IMR-90 (cell line): ENCODE measurements at regions not wholly inside any gene's neighbourhood (a gene's known extent, or its start where the extent isn't known, plus 50 kb on each side); places are given as distances from the start of the nearest gene placed in this dataset.

Experiments
- ATAC-seq: fragments of 200-7000 bp; cut with Tn5 transposase; 2 replicates; pipeline ENCODE4 v1.9.1; 2020; ENCODE audit warnings: low read depth, mild to moderate bottlenecking, moderate library complexity
- BruUV-seq: library from RNA; stranded (reverse); fragments of 400-500 nt; replicated peaks from 2 replicates; lab custom pipeline; 2021; lab: Mats Ljungman, UMichigan
- CTCF ChIA-PET: fragments of 300-600 bp; formaldehyde crosslinking; extraction: SDS; loops from one replicate; lab custom pipeline; 2021; ENCODE audit warnings: antibody characterized with exemption; lab: Yijun Ruan, JAX
- POLR2A ChIA-PET: fragments of 300-600 bp; sonication (Branson Sonifier 250); formaldehyde crosslinking; loops from one replicate; lab custom pipeline; 2022; ENCODE audit warnings: antibody characterized with exemption; ENCODE audit not compliant: unreplicated experiment; lab: Charles Lee
- DNase-seq: peaks from one replicate; pipeline ENCODE4 v3.0.0; 2013
- H2AFZ ChIP-seq: replicated peaks from 2 replicates; pipeline ENCODE3; 2013; ENCODE audit warnings: low read length, mild to moderate bottlenecking; ENCODE audit not compliant: poor library complexity
- H2AK5ac ChIP-seq: 2 replicates; pipeline ENCODE4 v1.6.1; 2013; ENCODE audit warnings: low read depth, low read length, inconsistent platforms
- H2AK9ac ChIP-seq: replicated peaks from 2 replicates; pipeline ENCODE3; 2013; ENCODE audit warnings: mild to moderate bottlenecking, low read depth, low read length, moderate library complexity; ENCODE audit not compliant: poor library complexity
- H2BK120ac ChIP-seq: 2 replicates; pipeline ENCODE4 v1.6.1; 2013; ENCODE audit warnings: low read depth, low read length, inconsistent platforms
- H2BK15ac ChIP-seq: 3 replicates; pipeline ENCODE4 v1.6.1; 2013; ENCODE audit warnings: low read depth, low read length, inconsistent platforms
- H2BK20ac ChIP-seq: 2 replicates; pipeline ENCODE4 v1.6.1; 2013; ENCODE audit warnings: low read depth, mild to moderate bottlenecking, inconsistent platforms, low read length, moderate library complexity
- H2BK5ac ChIP-seq: 2 replicates; pipeline ENCODE4 v1.6.1; 2013; ENCODE audit warnings: mild to moderate bottlenecking, low read depth, low read length, inconsistent platforms; ENCODE audit not compliant: poor library complexity, severe bottlenecking
- H3K14ac ChIP-seq: replicated peaks from 2 replicates; pipeline ENCODE4 v1.6.1; 2013; ENCODE audit warnings: low read depth, low read length, inconsistent platforms
- H3K18ac ChIP-seq: 2 replicates; pipeline ENCODE4 v1.6.1; 2013; ENCODE audit warnings: low read depth, low read length, control low read depth
- H3K23ac ChIP-seq: 2 replicates; pipeline ENCODE4 v1.6.1; 2013; ENCODE audit warnings: low read depth, low read length, inconsistent platforms
- H3K27ac ChIP-seq: 2 replicates; pipeline ENCODE4 v1.5.1; 2013; ENCODE audit warnings: mild to moderate bottlenecking, control low read depth, low read length; ENCODE audit not compliant: insufficient read depth
- H3K27me3 ChIP-seq: 2 replicates; pipeline ENCODE4 v1.6.1; 2013; ENCODE audit warnings: low read length; ENCODE audit not compliant: control insufficient read depth, insufficient read depth
- H3K36me3 ChIP-seq: 2 replicates; pipeline ENCODE4 v1.6.1; 2013; ENCODE audit warnings: low read length, mixed read lengths; ENCODE audit not compliant: control insufficient read depth, insufficient read depth
- H3K4ac ChIP-seq: 2 replicates; pipeline ENCODE4 v1.6.1; 2013; ENCODE audit warnings: low read depth, low read length, inconsistent platforms
- H3K4me1 ChIP-seq: 2 replicates; pipeline ENCODE4 v1.6.1; 2013; ENCODE audit warnings: low read length, mixed read lengths; ENCODE audit not compliant: control insufficient read depth, insufficient read depth
- H3K4me2 ChIP-seq: 2 replicates; pipeline ENCODE4 v1.6.1; 2013; ENCODE audit warnings: low read depth, mild to moderate bottlenecking, control low read depth, low read length, moderate library complexity
- H3K4me3 ChIP-seq: 2 replicates; pipeline ENCODE4 v1.5.1; 2013; ENCODE audit warnings: low read depth, mild to moderate bottlenecking, control low read depth, low read length, moderate library complexity; ENCODE audit not compliant: insufficient read depth
- H3K56ac ChIP-seq: 2 replicates; pipeline ENCODE4 v1.6.1; 2013; ENCODE audit warnings: low read length, inconsistent platforms; ENCODE audit not compliant: insufficient read depth; ENCODE audit errors: extremely low read depth
- H3K79me1 ChIP-seq, 2 experiments: 2 replicates each; pipeline ENCODE4 v1.6.1; 2013; ENCODE audit warnings: low read length in 2 of 2, inconsistent platforms in 1 of 2, low read depth in 1 of 2
- H3K9ac ChIP-seq: 2 replicates; pipeline ENCODE4 v1.6.1; 2013; ENCODE audit warnings: low read depth, low read length, control low read depth
- H3K9me1 ChIP-seq: 2 replicates; pipeline ENCODE4 v1.6.1; 2013; ENCODE audit warnings: low read length, inconsistent platforms; ENCODE audit not compliant: insufficient read depth
- H3K9me3 ChIP-seq: 2 replicates; pipeline ENCODE4 v1.6.1; 2013; ENCODE audit warnings: low read length; ENCODE audit not compliant: control insufficient read depth, insufficient read depth
- H4K20me1 ChIP-seq: 2 replicates; pipeline ENCODE4 v1.6.1; 2013; ENCODE audit warnings: low read length, inconsistent platforms; ENCODE audit not compliant: insufficient read depth
- H4K5ac ChIP-seq: 2 replicates; pipeline ENCODE4 v1.6.1; 2013; ENCODE audit warnings: mild to moderate bottlenecking, low read depth, low read length, control low read depth
- H4K8ac ChIP-seq, 2 experiments: 2 replicates each; pipeline ENCODE4 v1.6.1; 2013; ENCODE audit warnings: low read depth in 2 of 2, low read length in 2 of 2, control low read depth in 1 of 2, inconsistent platforms in 1 of 2
- H4K91ac ChIP-seq: 2 replicates; pipeline ENCODE4 v1.6.1; 2013; ENCODE audit warnings: low read depth, low read length, inconsistent platforms; ENCODE audit not compliant: insufficient read depth
- MAFK ChIP-seq: IDR thresholded peaks from 2 replicates; pipeline ENCODE4 v1.6.1; 2012; ENCODE audit warnings: low read depth, low read length, improper control_type of control experiment
- RFX5 ChIP-seq: IDR thresholded peaks from 2 replicates; pipeline ENCODE4 v1.8.0; 2012; ENCODE audit warnings: low read depth, mild to moderate bottlenecking, low read length, moderate library complexity
- WGBS, 2 experiments: methylation state at CpG; one replicate each; pipeline versions ENCODE4 v1.1.5 to v1.1.7; 2013; ENCODE audit warnings: missing lambda C conversion rate in 2 of 2; ENCODE audit not compliant: insufficient read length in 1 of 2; ENCODE audit errors: extremely low coverage in 2 of 2; 5-methylcytosine and 5-hydroxymethylcytosine counted together
- dilution Hi-C: fragments of 300-500 bp; cut with HindIII; formaldehyde crosslinking; loops from one replicate; pipeline ENCODE4 v1.14.3; 2018; ENCODE audit warnings: low sequenced_read_pairs; ENCODE audit not compliant: unreplicated experiment
- in situ Hi-C: fragments of 300-500 bp; cut with MboI; formaldehyde crosslinking; loops from 3 replicates; pipeline ENCODE4 v1.14.3; 2019; ENCODE audit warnings: low sequenced_read_pairs, inconsistent platforms, mixed read lengths
- intact Hi-C: fragments of 100-400 bp; cut with micrococcal nuclease; formaldehyde crosslinking; loops from 2 replicates; pipeline ENCODE4 v1.10.0; 2022

DNA sequence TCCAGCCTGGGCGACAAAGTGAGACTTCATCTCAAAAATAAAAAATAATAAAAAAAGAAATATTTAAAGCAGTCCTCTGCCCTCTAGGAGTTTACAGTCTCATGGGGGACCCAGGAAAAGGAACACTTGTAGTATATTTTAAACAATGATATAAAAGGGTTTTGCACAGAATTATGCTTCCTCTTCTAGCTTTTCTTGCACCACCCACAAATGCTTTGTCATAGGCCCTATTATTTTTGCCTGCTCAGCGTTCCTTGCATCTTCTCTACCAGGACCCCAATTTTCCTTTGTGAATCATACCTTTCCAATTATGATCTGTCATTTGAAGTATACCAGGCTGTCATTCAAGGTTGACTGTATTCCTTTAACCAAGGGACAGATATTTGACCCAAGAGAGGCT, 164.8 kb upstream of the CDKN2B start:
- ChIA-PET CTCF (no interaction called here), POLR2A (no interaction called here)
- H3K14ac ChIP-seq = no peak overlapping the region
- no peaks in the 10 kb centered on the region for H3K36me3 ChIP-seq
- TF ChIP-seq MAFK = peak; percentile 83
- no peak for TF ChIP-seq RFX5
- H3K79me1 ChIP-seq = no peaks in the 10 kb centered on the region
- H2AK5ac ChIP-seq = no peak overlapping the region
- H3K27ac ChIP-seq = no peak overlapping the region
- in situ Hi-C loops = no loop called here
- no TSS peak for BruUV-seq
- no peak overlapping the region for H3K4me3 ChIP-seq
- DNase-seq = no peak
- H2BK20ac ChIP-seq = no peak overlapping the region
- H3K4me2 ChIP-seq = no peak overlapping the region
- H3K4ac ChIP-seq = no peak overlapping the region
- H4K91ac ChIP-seq = no peak overlapping the region
- H2BK15ac ChIP-seq = no peak overlapping the region
- H4K8ac ChIP-seq = no peak overlapping the region
- no peak for ATAC-seq
- H3K27me3 ChIP-seq = no peaks in the 10 kb centered on the region
- H3K9me3 ChIP-seq = no peaks in the 10 kb centered on the region
- no CpG with 5 or more reads among the region's 2 CpGs for WGBS, 2 experiments
- no peak overlapping the region for H2BK5ac ChIP-seq
- dilution Hi-C loops = no loop called here
- H2AK9ac ChIP-seq = no peak overlapping the region
- H2BK120ac ChIP-seq = no peak overlapping the region
- H3K56ac ChIP-seq = no peak overlapping the region
- no peak overlapping the region for H2AFZ ChIP-seq
- H3K18ac ChIP-seq = no peak overlapping the region
- no peak overlapping the region for H4K5ac ChIP-seq
- no peaks in the 10 kb centered on the region for H4K20me1 ChIP-seq
- no peak overlapping the region for H3K23ac ChIP-seq
- H3K4me1 ChIP-seq = peaks cover 9% of the 10 kb centered on the region
- H3K9ac ChIP-seq = no peak overlapping the region
- H3K9me1 ChIP-seq = 0 out of 2 replicates have a peak, but pooled peaks cover 3% of the 10 kb centered on the region
- intact Hi-C loops = loop anchor here (5.0 kb wide), 1 partner anchor 33 kb away; no protein-coding TSS in a partner anchor
